B cell (primary cell): ENCODE measurements at regions not wholly inside any gene's neighbourhood (a gene's known extent, or its start where the extent isn't known, plus 50 kb on each side); places are given as distances from the start of the nearest gene placed in this dataset.

ENCODE experiments used
- ATAC-seq: fragments of 200-7000 bp; cut with Tn5 transposase; one replicate; pipeline ENCODE4 v1.10.0; 2021; ENCODE audit warnings: low read depth, mild to moderate bottlenecking, moderate number of reproducible peaks, moderate library complexity
- CTCF ChIA-PET: fragments of 350-600 bp; sonication (Branson Sonifier 250); formaldehyde crosslinking; loops from one replicate; lab custom pipeline; 2021; ENCODE audit warnings: antibody characterized with exemption, inconsistent platforms; lab: Charles Lee
- POLR2A ChIA-PET: fragments of 350-600 bp; sonication (Branson Sonifier 250); formaldehyde crosslinking; loops from one replicate; lab custom pipeline; 2021; ENCODE audit warnings: antibody characterized with exemption; lab: Charles Lee
- DNase-seq: peaks from one replicate; pipeline ENCODE4 v3.0.0; 2013
- H2AFZ ChIP-seq: 2 replicates; pipeline ENCODE4 v1.6.1; 2012; ENCODE audit warnings: mild to moderate bottlenecking, low read depth, low read length; ENCODE audit not compliant: insufficient read depth, poor library complexity, severe bottlenecking
- H3K27ac ChIP-seq, 2 donors: 1 replicate in 1 of 2; 2 replicates in 1 of 2; pipeline ENCODE4 v1.5.1; 2012 to 2013; ENCODE audit warnings: low read length in 2 of 2, mild to moderate bottlenecking in 2 of 2, moderate library complexity in 1 of 2
- H3K27me3 ChIP-seq, 4 experiments: fragments of 200-600 bp in 1 of 4; sonication (generic) in 1 of 4; replicated peaks in 1 of 4; 1 replicate in 2 of 4; 2 replicates in 2 of 4; pipeline versions ENCODE4 v1.6.1 to v1.7.0; 2013 to 2016; ENCODE audit warnings: low read length in 3 of 4, mild to moderate bottlenecking in 2 of 4, mixed read lengths in 1 of 4, moderate library complexity in 1 of 4; ENCODE audit not compliant: insufficient read depth in 4 of 4, control insufficient read depth in 3 of 4; ENCODE audit errors: control extremely low read depth in 1 of 4
- H3K36me3 ChIP-seq, 2 experiments: replicated peaks in 1 of 2; 1 replicate in 1 of 2; 2 replicates in 1 of 2; pipeline versions ENCODE4 v1.6.1 to v1.7.1; 2013; ENCODE audit warnings: low read length in 1 of 2; ENCODE audit not compliant: insufficient read depth in 2 of 2, control insufficient read depth in 1 of 2; ENCODE audit errors: control extremely low read depth in 1 of 2, extremely low read depth in 1 of 2
- H3K4me1 ChIP-seq, 2 donors: fragments of 200-600 bp in 1 of 2; sonication (generic) in 1 of 2; 1 replicate in 1 of 2; 2 replicates in 1 of 2; pipeline versions ENCODE4 v1.5.1 to v1.6.1; 2013 to 2017; ENCODE audit warnings: low read length in 2 of 2; ENCODE audit not compliant: control insufficient read depth in 2 of 2, insufficient read depth in 2 of 2
- H3K4me2 ChIP-seq: replicated peaks from 2 replicates; pipeline ENCODE3; 2012; ENCODE audit warnings: mild to moderate bottlenecking, low read depth, low read length; ENCODE audit not compliant: poor library complexity, severe bottlenecking
- H3K4me3 ChIP-seq, 5 experiments: fragments of 200-600 bp in 1 of 5; sonication (generic) in 1 of 5; 1 replicate in 3 of 5; 2 replicates in 2 of 5; pipeline versions ENCODE4 v1.5.1 to v1.7.0; 2011 to 2016; ENCODE audit warnings: low read length in 4 of 5, mild to moderate bottlenecking in 4 of 5, low read depth in 2 of 5, control low read depth in 1 of 5, moderate library complexity in 1 of 5; ENCODE audit not compliant: insufficient read depth in 1 of 5; ENCODE audit errors: control extremely low read depth in 1 of 5, extremely low read depth in 1 of 5
- H3K79me2 ChIP-seq: fragments of 200-600 bp; sonication (generic); one replicate; pipeline ENCODE4 v1.6.0; 2016; ENCODE audit warnings: low read length; ENCODE audit not compliant: control insufficient read depth, insufficient read depth
- H3K9ac ChIP-seq: fragments of 200-600 bp; sonication (generic); 2 replicates; pipeline ENCODE4 v1.6.1; 2017; ENCODE audit warnings: mild to moderate bottlenecking, low read length, moderate library complexity
- H3K9me3 ChIP-seq, 3 donors: one replicate each; pipeline versions ENCODE4 v1.6.1 to v1.7.1; 2013; ENCODE audit warnings: low read length in 2 of 3; ENCODE audit not compliant: control insufficient read depth in 2 of 3, insufficient read depth in 1 of 3; ENCODE audit errors: control extremely low read depth in 1 of 3
- H4K20me1 ChIP-seq: 2 replicates; pipeline ENCODE4 v1.6.0; 2012; ENCODE audit warnings: mild to moderate bottlenecking, low read length; ENCODE audit not compliant: insufficient read depth, control insufficient read depth, poor library complexity, severe bottlenecking
- H3K27ac Mint-ChIP-seq: one replicate; pipeline ENCODE4 v1.8.0; 2021; ENCODE audit warnings: mixed read lengths
- H3K27me3 Mint-ChIP-seq: one replicate; pipeline ENCODE4 v1.8.0; 2021; ENCODE audit warnings: mixed read lengths
- H3K4me1 Mint-ChIP-seq: one replicate; pipeline ENCODE4 v1.8.0; 2021; ENCODE audit warnings: mixed read lengths
- H3K4me3 Mint-ChIP-seq: one replicate; pipeline ENCODE4 v1.8.0; 2021; ENCODE audit warnings: mixed read lengths
- H3K9me3 Mint-ChIP-seq: one replicate; pipeline ENCODE4 v1.8.0; 2022; ENCODE audit warnings: mixed read lengths; ENCODE audit not compliant: insufficient read depth
- CTCF ChIP-seq: fragments of 200-600 bp; IDR thresholded peaks from one replicate; pipeline ENCODE4 v1.8.0; 2022; ENCODE audit warnings: antibody characterized with exemption, mild to moderate bottlenecking
- EZH2 ChIP-seq: IDR thresholded peaks from 2 replicates; pipeline ENCODE4 v1.6.1; 2012; ENCODE audit warnings: borderline replicate concordance, low read depth, mild to moderate bottlenecking, moderate library complexity, low read length; ENCODE audit not compliant: insufficient read depth, poor library complexity, severe bottlenecking
- WGBS: methylation state at CpG from one replicate; pipeline ENCODE4 v1.1.5; 2013; ENCODE audit warnings: missing lambda C conversion rate; ENCODE audit not compliant: insufficient coverage; 5-methylcytosine and 5-hydroxymethylcytosine counted together
- intact Hi-C: fragments of 100-400 bp; cut with micrococcal nuclease; formaldehyde crosslinking; loops from one replicate; pipeline ENCODE4 v1.10.0; 2022

GRCh38 chr7:68313806-68314205 lies 1284.5 kb upstream of the AUTS2 start:
- Histone ChIP-seq H4K20me1 (no peaks in the 10 kb centered on the region), H3K4me2 (no peak overlapping the region), H3K4me3 (no peak overlapping the region), H3K4me1 (no peaks in the 10 kb centered on the region), H3K9me3 (peaks cover 0 to 20% (median 5%) of the 10 kb centered on the region in 3 donors), H2AFZ (no peak overlapping the region), H3K27ac (no peak overlapping the region), H3K79me2 (no peaks in the 10 kb centered on the region), H3K27me3 (no peaks in the 10 kb centered on the region), H3K9ac (no peak overlapping the region), H3K36me3 (no peaks in the 10 kb centered on the region)
- ATAC-seq: no peak
- Mint-ChIP-seq H3K4me3 (no peak overlapping the region), H3K9me3 (peaks cover 3% of the 10 kb centered on the region), H3K27me3 (no peaks in the 10 kb centered on the region), H3K4me1 (no peaks in the 10 kb centered on the region), H3K27ac (no peak overlapping the region)
- WGBS: 80% methylated on average over 1 of the region's 4 CpGs
- TF ChIP-seq EZH2 (no peak), CTCF (no peak)
- CTCF ChIA-PET: no interaction called here
- intact Hi-C loops: no loop called here
- POLR2A ChIA-PET: no interaction called here
- no peak for DNase-seq

- intact Hi-C loops: no loop called here
- ChIA-PET POLR2A (no interaction called here), CTCF (no interaction called here)
- Mint-ChIP-seq H3K4me3 (no peak overlapping the region), H3K4me1 (no peaks in the 10 kb centered on the region), H3K27ac (no peak overlapping the region), H3K27me3 (no peaks in the 10 kb centered on the region), H3K9me3 (peaks cover 1% of the 10 kb centered on the region)
- Histone ChIP-seq H3K4me2 (no peak overlapping the region), H3K9me3 (peaks cover 0 to 19% (median 5%) of the 10 kb centered on the region in 3 donors), H4K20me1 (no peaks in the 10 kb centered on the region), H3K4me1 (no peaks in the 10 kb centered on the region), H3K4me3 (no peak overlapping the region), H3K27ac (no peak overlapping the region), H2AFZ (no peak overlapping the region), H3K79me2 (no peaks in the 10 kb centered on the region), H3K36me3 (no peaks in the 10 kb centered on the region), H3K27me3 (no peaks in the 10 kb centered on the region), H3K9ac (no peak overlapping the region)
- ATAC-seq (no peak), DNase-seq (no peak)
- TF ChIP-seq CTCF (no peak), EZH2 (no peak)
- WGBS: 76% methylated on average over 6 of the region's 8 CpGs
These were observed 1284.1 kb upstream of the AUTS2 start for GRCh38 chr7:68314208-68314607.
